GM12878 (cell line): ENCODE measurements at regions not wholly inside any gene's neighbourhood (a gene's known extent, or its start where the extent isn't known, plus 50 kb on each side); places are given as distances from the start of the nearest gene placed in this dataset.

Experiments used
- ATAC-seq: fragments of 200-7000 bp; cut with Tn5 transposase; 3 replicates; pipeline ENCODE4 v1.9.1; 2020; ENCODE audit warnings: mild to moderate bottlenecking, moderate library complexity
- BruUV-seq: library from RNA; stranded (reverse); fragments of 400-500 nt; replicated peaks from 2 replicates; lab custom pipeline; 2021; lab: Mats Ljungman, UMichigan
- CTCF ChIA-PET: fragments of 300-600 bp; sonication (Branson Sonifier 250); formaldehyde crosslinking; extraction: SDS; loops from one replicate; lab custom pipeline; 2021; ENCODE audit warnings: inconsistent platforms; lab: Yijun Ruan, JAX
- POLR2A ChIA-PET: fragments of 350-600 bp; formaldehyde crosslinking; extraction: SDS; loops from one replicate; lab custom pipeline; 2021; ENCODE audit warnings: inconsistent platforms; lab: Charles Lee
- RAD21 ChIA-PET: fragments of 300-600 bp; sonication (Branson Sonifier 250); formaldehyde crosslinking; loops from one replicate; lab custom pipeline; 2023; ENCODE audit warnings: antibody characterized with exemption; ENCODE audit not compliant: unreplicated experiment; lab: Charles Lee
- SMC1A ChIA-PET: fragments of 300-600 bp; sonication (Branson Sonifier 250); formaldehyde crosslinking; loops from one replicate; lab custom pipeline; 2023; ENCODE audit not compliant: unreplicated experiment, uncharacterized antibody; lab: Charles Lee
- DNase-seq: peaks from one replicate; pipeline ENCODE4 v3.0.0-alpha.2; 2011; ENCODE audit warnings: low read depth, low spot score
- FAIRE-seq: peaks from 3 replicates; lab custom pipeline; 2011; peaks lifted over from hg19 to GRCh38; lab: Jason Lieb, UNC
- H2AFZ ChIP-seq: 2 replicates; pipeline ENCODE4 v1.6.0; 2011; ENCODE audit warnings: low read depth, low read length, control low read depth; ENCODE audit not compliant: control insufficient read depth
- H3K27ac ChIP-seq: 2 replicates; pipeline ENCODE4 v1.5.1; 2011; ENCODE audit warnings: control low read depth; ENCODE audit not compliant: control insufficient read depth, insufficient read depth
- H3K27me3 ChIP-seq, 2 experiments: replicated peaks in 1 of 2; 2 replicates each; pipeline versions ENCODE4 v1.6.0 to v1.6.1; 2011; ENCODE audit warnings: low read length in 1 of 2; ENCODE audit not compliant: control insufficient read depth in 2 of 2, insufficient read depth in 2 of 2
- H3K36me3 ChIP-seq, 2 experiments: 2 replicates each; pipeline ENCODE4 v1.5.1; 2011; ENCODE audit warnings: low read length in 1 of 2; ENCODE audit not compliant: control insufficient read depth in 2 of 2, insufficient read depth in 2 of 2
- H3K4me1 ChIP-seq: 2 replicates; pipeline ENCODE4 v1.6.1; 2011; ENCODE audit warnings: mild to moderate bottlenecking, low read length, moderate library complexity, mixed read lengths; ENCODE audit not compliant: control insufficient read depth, insufficient read depth
- H3K4me2 ChIP-seq: 2 replicates; pipeline ENCODE4 v1.6.0; 2011; ENCODE audit warnings: control low read depth; ENCODE audit not compliant: control insufficient read depth, insufficient read depth
- H3K4me3 ChIP-seq: fragments of 200-600 bp; sonication (generic); 2 replicates; pipeline ENCODE4 v1.5.1; 2016
- H3K79me2 ChIP-seq: 2 replicates; pipeline ENCODE4 v1.6.0; 2011; ENCODE audit warnings: low read length; ENCODE audit not compliant: control insufficient read depth, insufficient read depth
- H3K9ac ChIP-seq: 2 replicates; pipeline ENCODE4 v1.8.0; 2011; ENCODE audit warnings: low read length, control low read depth, mixed read lengths; ENCODE audit not compliant: control insufficient read depth, insufficient read depth
- H3K9me3 ChIP-seq: replicated peaks from 3 replicates; pipeline ENCODE4 v1.5.1; 2011; ENCODE audit warnings: mild to moderate bottlenecking, low read length; ENCODE audit not compliant: control insufficient read depth, insufficient read depth
- H4K20me1 ChIP-seq: 2 replicates; pipeline ENCODE4 v1.6.0; 2011; ENCODE audit not compliant: control insufficient read depth, insufficient read depth
- BHLHE40 ChIP-seq, 2 experiments: fragments of 450-650 bp in 1 of 2; IDR thresholded peaks; 2 replicates each; pipeline ENCODE4 v1.6.1; 2011 to 2017; ENCODE audit warnings: low read depth in 2 of 2, borderline replicate concordance in 1 of 2, improper control_type of control experiment in 1 of 2, low read length in 1 of 2, mild to moderate bottlenecking in 1 of 2
- MXI1 ChIP-seq: fragments of 150-350 bp; IDR thresholded peaks from 2 replicates; pipeline ENCODE4 v1.6.1; 2011; ENCODE audit warnings: low read depth, mild to moderate bottlenecking, inconsistent platforms, low read length, improper control_type of control experiment
- POLR2AphosphoS2 ChIP-seq: IDR thresholded peaks from 2 replicates; pipeline ENCODE4 v1.6.1; 2011; ENCODE audit warnings: low read depth, mild to moderate bottlenecking, low read length, improper control_type of control experiment, moderate library complexity
- RCOR1 ChIP-seq: conservative IDR thresholded peaks from 2 replicates; pipeline ENCODE4 v1.6.1; 2012; ENCODE audit warnings: low read depth, low read length, improper control_type of control experiment
- STAT1 ChIP-seq: fragments of 450-650 bp; conservative IDR thresholded peaks from 2 replicates; pipeline ENCODE4 v1.6.1; 2014; ENCODE audit warnings: antibody characterized with exemption, mild to moderate bottlenecking
- ZSCAN29 ChIP-seq: fragments of 450-650 bp; IDR thresholded peaks from 2 replicates; pipeline ENCODE4 v1.6.1; 2017; ENCODE audit warnings: mild to moderate bottlenecking, moderate library complexity
- WGBS: methylation state at CpG from one replicate; pipeline ENCODE4 v1.1.6; 2016; ENCODE audit warnings: low lambda C conversion rate; ENCODE audit not compliant: insufficient replicate concordance, insufficient coverage; ENCODE audit errors: missing lambda C conversion rate; 5-methylcytosine and 5-hydroxymethylcytosine counted together
- in situ Hi-C: fragments of 300-500 bp; cut with MboI; formaldehyde crosslinking; loops from 9 replicates; pipeline ENCODE4 v1.14.3; 2018; ENCODE audit warnings: mixed read lengths
- intact Hi-C: fragments of 100-400 bp; cut with micrococcal nuclease; formaldehyde crosslinking; loops from one replicate; pipeline ENCODE4 v1.14.2; 2022; ENCODE audit not compliant: unreplicated experiment
- TF ChIP-seq, protein P1 (sequence below): fragments of 450-650 bp; IDR thresholded peaks from 2 replicates; pipeline ENCODE4 v1.6.1; 2016; ENCODE audit warnings: mild to moderate bottlenecking
- TF ChIP-seq, protein P2 (sequence below): fragments of 450-650 bp; IDR thresholded peaks from 2 replicates; pipeline ENCODE4 v1.6.1; 2014; ENCODE audit warnings: mild to moderate bottlenecking
- TF ChIP-seq, protein P3 (sequence below): fragments of 450-650 bp; IDR thresholded peaks from 2 replicates; pipeline ENCODE4 v1.6.1; 2016; ENCODE audit warnings: mild to moderate bottlenecking, moderate library complexity, borderline replicate concordance

DNA sequence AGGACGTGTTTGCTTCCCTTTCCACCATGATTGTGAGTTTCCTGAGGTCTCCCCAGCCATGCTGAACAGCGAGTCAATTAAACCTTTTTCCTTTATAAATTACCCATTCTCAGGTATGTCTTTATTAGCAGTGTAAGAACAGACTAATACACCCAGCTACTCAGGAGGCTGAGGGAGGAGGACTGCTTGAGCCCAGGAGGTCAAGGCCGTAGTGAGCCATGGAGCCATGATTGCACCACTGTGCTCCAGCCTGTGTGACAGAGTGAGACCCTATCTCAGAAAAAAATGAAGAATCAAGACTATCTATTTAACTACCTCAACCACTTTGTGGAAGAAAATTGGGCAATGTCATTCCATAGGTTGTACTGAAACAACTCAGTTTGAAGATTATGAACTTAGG is 54.6 kb upstream of the SEC16B start:
- in situ Hi-C loops: no loop called here
- no peak for FAIRE-seq

More for the DNA sequence above, 54.6 kb upstream of the SEC16B start:
- Histone ChIP-seq H3K4me1 (no peaks in the 10 kb centered on the region), H3K79me2 (no peaks in the 10 kb centered on the region), H3K4me3 (no peak overlapping the region), H3K4me2 (no peak overlapping the region), H3K9ac (no peak overlapping the region), H3K27ac (no peak overlapping the region)
- SMC1A ChIA-PET: no interaction called here
- POLR2A ChIA-PET: no interaction called here
- CTCF ChIA-PET: interaction anchor here (1.0 kb wide), 2 partner anchors 25 to 77 kb away, joined by 3 read pairs; no protein-coding TSS in a partner anchor
- intact Hi-C loops: no loop called here
- no TSS peak for BruUV-seq
- WGBS: 27% methylated on average over 3 of the region's 3 CpGs
- RAD21 ChIA-PET: no interaction called here
- TF ChIP-seq, protein P1, sequence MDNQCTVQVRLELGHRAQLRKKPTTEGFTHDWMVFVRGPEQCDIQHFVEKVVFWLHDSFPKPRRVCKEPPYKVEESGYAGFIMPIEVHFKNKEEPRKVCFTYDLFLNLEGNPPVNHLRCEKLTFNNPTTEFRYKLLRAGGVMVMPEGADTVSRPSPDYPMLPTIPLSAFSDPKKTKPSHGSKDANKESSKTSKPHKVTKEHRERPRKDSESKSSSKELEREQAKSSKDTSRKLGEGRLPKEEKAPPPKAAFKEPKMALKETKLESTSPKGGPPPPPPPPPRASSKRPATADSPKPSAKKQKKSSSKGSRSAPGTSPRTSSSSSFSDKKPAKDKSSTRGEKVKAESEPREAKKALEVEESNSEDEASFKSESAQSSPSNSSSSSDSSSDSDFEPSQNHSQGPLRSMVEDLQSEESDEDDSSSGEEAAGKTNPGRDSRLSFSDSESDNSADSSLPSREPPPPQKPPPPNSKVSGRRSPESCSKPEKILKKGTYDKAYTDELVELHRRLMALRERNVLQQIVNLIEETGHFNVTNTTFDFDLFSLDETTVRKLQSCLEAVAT: no peak
- TF ChIP-seq BHLHE40 (IDR thresholded peaks at IDR 0.05; ENCODE audit: borderline replicate concordance in 1 of 2, low read depth in 2 of 2, low read length in 1 of 2) (no peak), POLR2AphosphoS2 (no peak), STAT1 (no peak), ZSCAN29 (no peak), MXI1 (no peak), RCOR1 (no peak)
- TF ChIP-seq, protein P2, sequence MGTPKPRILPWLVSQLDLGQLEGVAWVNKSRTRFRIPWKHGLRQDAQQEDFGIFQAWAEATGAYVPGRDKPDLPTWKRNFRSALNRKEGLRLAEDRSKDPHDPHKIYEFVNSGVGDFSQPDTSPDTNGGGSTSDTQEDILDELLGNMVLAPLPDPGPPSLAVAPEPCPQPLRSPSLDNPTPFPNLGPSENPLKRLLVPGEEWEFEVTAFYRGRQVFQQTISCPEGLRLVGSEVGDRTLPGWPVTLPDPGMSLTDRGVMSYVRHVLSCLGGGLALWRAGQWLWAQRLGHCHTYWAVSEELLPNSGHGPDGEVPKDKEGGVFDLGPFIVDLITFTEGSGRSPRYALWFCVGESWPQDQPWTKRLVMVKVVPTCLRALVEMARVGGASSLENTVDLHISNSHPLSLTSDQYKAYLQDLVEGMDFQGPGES: no peak
- TF ChIP-seq, protein P3, sequence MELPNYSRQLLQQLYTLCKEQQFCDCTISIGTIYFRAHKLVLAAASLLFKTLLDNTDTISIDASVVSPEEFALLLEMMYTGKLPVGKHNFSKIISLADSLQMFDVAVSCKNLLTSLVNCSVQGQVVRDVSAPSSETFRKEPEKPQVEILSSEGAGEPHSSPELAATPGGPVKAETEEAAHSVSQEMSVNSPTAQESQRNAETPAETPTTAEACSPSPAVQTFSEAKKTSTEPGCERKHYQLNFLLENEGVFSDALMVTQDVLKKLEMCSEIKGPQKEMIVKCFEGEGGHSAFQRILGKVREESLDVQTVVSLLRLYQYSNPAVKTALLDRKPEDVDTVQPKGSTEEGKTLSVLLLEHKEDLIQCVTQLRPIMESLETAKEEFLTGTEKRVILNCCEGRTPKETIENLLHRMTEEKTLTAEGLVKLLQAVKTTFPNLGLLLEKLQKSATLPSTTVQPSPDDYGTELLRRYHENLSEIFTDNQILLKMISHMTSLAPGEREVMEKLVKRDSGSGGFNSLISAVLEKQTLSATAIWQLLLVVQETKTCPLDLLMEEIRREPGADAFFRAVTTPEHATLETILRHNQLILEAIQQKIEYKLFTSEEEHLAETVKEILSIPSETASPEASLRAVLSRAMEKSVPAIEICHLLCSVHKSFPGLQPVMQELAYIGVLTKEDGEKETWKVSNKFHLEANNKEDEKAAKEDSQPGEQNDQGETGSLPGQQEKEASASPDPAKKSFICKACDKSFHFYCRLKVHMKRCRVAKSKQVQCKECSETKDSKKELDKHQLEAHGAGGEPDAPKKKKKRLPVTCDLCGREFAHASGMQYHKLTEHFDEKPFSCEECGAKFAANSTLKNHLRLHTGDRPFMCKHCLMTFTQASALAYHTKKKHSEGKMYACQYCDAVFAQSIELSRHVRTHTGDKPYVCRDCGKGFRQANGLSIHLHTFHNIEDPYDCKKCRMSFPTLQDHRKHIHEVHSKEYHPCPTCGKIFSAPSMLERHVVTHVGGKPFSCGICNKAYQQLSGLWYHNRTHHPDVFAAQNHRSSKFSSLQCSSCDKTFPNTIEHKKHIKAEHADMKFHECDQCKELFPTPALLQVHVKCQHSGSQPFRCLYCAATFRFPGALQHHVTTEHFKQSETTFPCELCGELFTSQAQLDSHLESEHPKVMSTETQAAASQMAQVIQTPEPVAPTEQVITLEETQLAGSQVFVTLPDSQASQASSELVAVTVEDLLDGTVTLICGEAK: no peak
- TF ChIP-seq, all 136 proteins: peak for 0
- DNase-seq (no peak), ATAC-seq (no peak)
- Histone ChIP-seq H3K9me3 (no peaks in the 10 kb centered on the region; the same call in 2 of the 3 replicates), H4K20me1 (no peaks in the 10 kb centered on the region), H2AFZ (no peak overlapping the region), H3K36me3 (no peaks in the 10 kb centered on the region), H3K27me3 (no peaks in the 10 kb centered on the region)
